K562 (cell line): ENCODE measurements at regions not wholly inside any gene's neighbourhood (a gene's known extent, or its start where the extent isn't known, plus 50 kb on each side); places are given as distances from the start of the nearest gene placed in this dataset.

ENCODE experiments used
- ARID1B ChIP-seq: fragments of 450-650 bp; IDR thresholded peaks from 2 replicates; pipeline ENCODE4 v1.6.1; 2016; ENCODE audit warnings: antibody characterized with exemption, mild to moderate bottlenecking, inconsistent platforms
- KDM5B ChIP-seq: fragments of 200-600 bp; sonication (generic); IDR thresholded peaks from 2 replicates; pipeline ENCODE4 v1.6.1; 2012; ENCODE audit warnings: low read depth, mild to moderate bottlenecking, moderate library complexity, low read length, control low read depth, inconsistent platforms; ENCODE audit not compliant: insufficient replicate concordance
- PYGO2 ChIP-seq: fragments of 450-650 bp; IDR thresholded peaks from 2 replicates; pipeline ENCODE4 v1.6.1; 2016; ENCODE audit warnings: mild to moderate bottlenecking, missing genetic modification characterization, moderate library complexity, missing compliant biosample characterization
- RNF2 ChIP-seq: sonication (generic); IDR thresholded peaks from 2 replicates; pipeline ENCODE4 v1.6.1; 2016
- SRSF3 ChIP-seq: fragments of 200-400 bp; formaldehyde crosslinking; IDR thresholded peaks from 2 replicates; pipeline ENCODE4 v1.6.1; 2016; ENCODE audit warnings: mild to moderate bottlenecking, low read length, moderate library complexity; ENCODE audit not compliant: insufficient read depth
- TF ChIP-seq, protein P1 (sequence below), 3 experiments: IDR thresholded peaks in 2 of 3; conservative IDR thresholded peaks in 1 of 3; 2 replicates each; pipeline ENCODE4 v1.5.1; 2011 to 2012; ENCODE audit warnings: low read length in 3 of 3, mild to moderate bottlenecking in 3 of 3, control low read depth in 2 of 3, improper control_type of control experiment in 1 of 3, inconsistent platforms in 1 of 3, low read depth in 1 of 3, mixed read lengths in 1 of 3, moderate library complexity in 1 of 3; ENCODE audit not compliant: insufficient read depth in 2 of 3
- TF ChIP-seq, protein P2 (sequence below), 2 experiments: fragments of 450-650 bp; formaldehyde crosslinking in 1 of 2; IDR thresholded peaks; 2 replicates each; pipeline versions ENCODE4 v1.4.0 to v1.6.1; 2014 to 2020; ENCODE audit warnings: mild to moderate bottlenecking in 2 of 2, borderline replicate concordance in 1 of 2, low read depth in 1 of 2

DNA sequence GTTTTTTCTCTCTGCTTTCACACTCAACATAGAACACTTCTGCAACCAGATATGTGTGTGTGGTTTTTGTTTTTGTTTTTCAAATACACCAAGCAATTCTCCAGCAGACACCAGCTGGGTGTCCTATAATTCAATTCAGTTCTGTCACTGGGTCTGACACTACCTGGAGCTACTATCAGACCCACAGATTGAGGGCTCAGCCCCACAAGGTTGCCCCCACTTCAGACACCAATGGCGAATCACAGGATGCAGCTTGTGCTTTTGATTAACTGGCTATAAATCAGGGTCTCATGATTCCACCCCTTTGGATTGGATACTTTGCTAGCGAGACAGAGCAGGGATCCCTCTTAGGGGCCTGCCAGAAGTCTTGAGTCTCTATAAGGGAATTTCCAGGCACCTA lies 462.2 kb upstream of the NRP1 start:
- TF ChIP-seq PYGO2 (tag) (no peak), RNF2 (no peak), SRSF3 (no peak), ARID1B (no peak), KDM5B (no peak)
- TF ChIP-seq, protein P1, sequence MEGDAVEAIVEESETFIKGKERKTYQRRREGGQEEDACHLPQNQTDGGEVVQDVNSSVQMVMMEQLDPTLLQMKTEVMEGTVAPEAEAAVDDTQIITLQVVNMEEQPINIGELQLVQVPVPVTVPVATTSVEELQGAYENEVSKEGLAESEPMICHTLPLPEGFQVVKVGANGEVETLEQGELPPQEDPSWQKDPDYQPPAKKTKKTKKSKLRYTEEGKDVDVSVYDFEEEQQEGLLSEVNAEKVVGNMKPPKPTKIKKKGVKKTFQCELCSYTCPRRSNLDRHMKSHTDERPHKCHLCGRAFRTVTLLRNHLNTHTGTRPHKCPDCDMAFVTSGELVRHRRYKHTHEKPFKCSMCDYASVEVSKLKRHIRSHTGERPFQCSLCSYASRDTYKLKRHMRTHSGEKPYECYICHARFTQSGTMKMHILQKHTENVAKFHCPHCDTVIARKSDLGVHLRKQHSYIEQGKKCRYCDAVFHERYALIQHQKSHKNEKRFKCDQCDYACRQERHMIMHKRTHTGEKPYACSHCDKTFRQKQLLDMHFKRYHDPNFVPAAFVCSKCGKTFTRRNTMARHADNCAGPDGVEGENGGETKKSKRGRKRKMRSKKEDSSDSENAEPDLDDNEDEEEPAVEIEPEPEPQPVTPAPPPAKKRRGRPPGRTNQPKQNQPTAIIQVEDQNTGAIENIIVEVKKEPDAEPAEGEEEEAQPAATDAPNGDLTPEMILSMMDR (IDR thresholded peaks at IDR 0.05 in 2 of 3, conservative IDR thresholded peaks at IDR 0.05 in 1 of 3; ENCODE audit: insufficient read depth in 2 of 3, low read depth in 1 of 3, low read length in 3 of 3), result no peak
- TF ChIP-seq, protein P2, sequence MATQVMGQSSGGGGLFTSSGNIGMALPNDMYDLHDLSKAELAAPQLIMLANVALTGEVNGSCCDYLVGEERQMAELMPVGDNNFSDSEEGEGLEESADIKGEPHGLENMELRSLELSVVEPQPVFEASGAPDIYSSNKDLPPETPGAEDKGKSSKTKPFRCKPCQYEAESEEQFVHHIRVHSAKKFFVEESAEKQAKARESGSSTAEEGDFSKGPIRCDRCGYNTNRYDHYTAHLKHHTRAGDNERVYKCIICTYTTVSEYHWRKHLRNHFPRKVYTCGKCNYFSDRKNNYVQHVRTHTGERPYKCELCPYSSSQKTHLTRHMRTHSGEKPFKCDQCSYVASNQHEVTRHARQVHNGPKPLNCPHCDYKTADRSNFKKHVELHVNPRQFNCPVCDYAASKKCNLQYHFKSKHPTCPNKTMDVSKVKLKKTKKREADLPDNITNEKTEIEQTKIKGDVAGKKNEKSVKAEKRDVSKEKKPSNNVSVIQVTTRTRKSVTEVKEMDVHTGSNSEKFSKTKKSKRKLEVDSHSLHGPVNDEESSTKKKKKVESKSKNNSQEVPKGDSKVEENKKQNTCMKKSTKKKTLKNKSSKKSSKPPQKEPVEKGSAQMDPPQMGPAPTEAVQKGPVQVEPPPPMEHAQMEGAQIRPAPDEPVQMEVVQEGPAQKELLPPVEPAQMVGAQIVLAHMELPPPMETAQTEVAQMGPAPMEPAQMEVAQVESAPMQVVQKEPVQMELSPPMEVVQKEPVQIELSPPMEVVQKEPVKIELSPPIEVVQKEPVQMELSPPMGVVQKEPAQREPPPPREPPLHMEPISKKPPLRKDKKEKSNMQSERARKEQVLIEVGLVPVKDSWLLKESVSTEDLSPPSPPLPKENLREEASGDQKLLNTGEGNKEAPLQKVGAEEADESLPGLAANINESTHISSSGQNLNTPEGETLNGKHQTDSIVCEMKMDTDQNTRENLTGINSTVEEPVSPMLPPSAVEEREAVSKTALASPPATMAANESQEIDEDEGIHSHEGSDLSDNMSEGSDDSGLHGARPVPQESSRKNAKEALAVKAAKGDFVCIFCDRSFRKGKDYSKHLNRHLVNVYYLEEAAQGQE (IDR thresholded peaks at IDR 0.05; ENCODE audit: borderline replicate concordance), result no peak
- TF ChIP-seq, protein P2 (CRISPR knock-in tag; IDR thresholded peaks at IDR 0.05; ENCODE audit: low read depth), result no peak
